ENCODE measurements at regions not wholly inside any gene's neighbourhood (a gene's known extent, or its start where the extent isn't known, plus 50 kb on each side); places are given as distances from the start of the nearest gene placed in this dataset.

DNA sequence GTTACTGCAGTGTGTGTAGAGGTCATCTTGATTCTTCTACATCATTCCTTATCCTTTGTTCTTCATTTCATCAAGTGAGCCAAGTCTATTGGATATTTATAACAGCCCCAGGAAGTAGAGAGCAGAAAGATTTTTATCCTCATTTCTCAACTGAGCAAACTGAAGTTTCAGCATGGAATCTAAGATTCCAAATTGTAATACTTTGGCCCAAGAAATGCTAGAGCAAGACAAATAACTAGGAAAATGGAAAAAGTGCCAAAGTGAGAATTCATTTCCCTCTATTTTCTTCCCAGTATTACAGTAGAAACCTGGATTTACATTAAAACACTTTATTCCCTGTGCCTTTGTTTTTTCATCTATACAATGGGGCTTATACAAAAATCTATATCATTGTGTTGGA lies 346.8 kb downstream of the ARPP21 start:
- TF ChIP-seq, protein P1, sequence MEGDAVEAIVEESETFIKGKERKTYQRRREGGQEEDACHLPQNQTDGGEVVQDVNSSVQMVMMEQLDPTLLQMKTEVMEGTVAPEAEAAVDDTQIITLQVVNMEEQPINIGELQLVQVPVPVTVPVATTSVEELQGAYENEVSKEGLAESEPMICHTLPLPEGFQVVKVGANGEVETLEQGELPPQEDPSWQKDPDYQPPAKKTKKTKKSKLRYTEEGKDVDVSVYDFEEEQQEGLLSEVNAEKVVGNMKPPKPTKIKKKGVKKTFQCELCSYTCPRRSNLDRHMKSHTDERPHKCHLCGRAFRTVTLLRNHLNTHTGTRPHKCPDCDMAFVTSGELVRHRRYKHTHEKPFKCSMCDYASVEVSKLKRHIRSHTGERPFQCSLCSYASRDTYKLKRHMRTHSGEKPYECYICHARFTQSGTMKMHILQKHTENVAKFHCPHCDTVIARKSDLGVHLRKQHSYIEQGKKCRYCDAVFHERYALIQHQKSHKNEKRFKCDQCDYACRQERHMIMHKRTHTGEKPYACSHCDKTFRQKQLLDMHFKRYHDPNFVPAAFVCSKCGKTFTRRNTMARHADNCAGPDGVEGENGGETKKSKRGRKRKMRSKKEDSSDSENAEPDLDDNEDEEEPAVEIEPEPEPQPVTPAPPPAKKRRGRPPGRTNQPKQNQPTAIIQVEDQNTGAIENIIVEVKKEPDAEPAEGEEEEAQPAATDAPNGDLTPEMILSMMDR (IDR thresholded peaks at IDR 0.05; ENCODE audit: low read depth, low read length, missing control alignments) = no peak
- in situ Hi-C loops (cut with HindIII; ENCODE audit: low sequenced_read_pairs) = no loop called here
- no peak for DNase-seq (ENCODE audit: low read depth)

DNA sequence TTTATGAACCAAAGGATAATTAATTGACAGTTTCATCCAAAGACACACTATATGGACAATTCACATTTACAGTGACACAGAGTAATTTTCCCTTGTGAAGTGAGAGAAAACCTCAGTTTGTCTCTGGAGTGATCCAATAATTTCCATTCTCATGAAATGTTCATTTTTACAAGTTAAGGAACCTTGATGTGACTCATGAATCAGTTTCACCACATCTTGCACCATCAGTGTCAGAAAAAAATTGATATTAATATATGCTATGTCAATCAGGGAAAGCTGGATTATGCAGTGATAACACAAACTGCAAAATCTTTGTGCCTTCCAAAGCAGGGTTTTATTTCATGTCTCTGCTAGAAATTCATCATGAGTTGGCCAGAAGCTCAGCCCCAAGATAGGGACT lies 348.1 kb downstream of the ARPP21 start:
- H3K4me3 ChIP-seq (ENCODE audit: low read depth, low read length) = no peak overlapping the region
- in situ Hi-C loops (cut with HindIII; ENCODE audit: low sequenced_read_pairs) = no loop called here
- no peak for DNase-seq (ENCODE audit: low read depth)
- TF ChIP-seq, protein P1 (IDR thresholded peaks at IDR 0.05; ENCODE audit: low read depth, low read length, missing control alignments) = no peak

More for the DNA sequence above, 346.8 kb downstream of the ARPP21 start:
- no peak overlapping the region for H3K4me3 ChIP-seq (ENCODE audit: low read depth, low read length)

DNA sequence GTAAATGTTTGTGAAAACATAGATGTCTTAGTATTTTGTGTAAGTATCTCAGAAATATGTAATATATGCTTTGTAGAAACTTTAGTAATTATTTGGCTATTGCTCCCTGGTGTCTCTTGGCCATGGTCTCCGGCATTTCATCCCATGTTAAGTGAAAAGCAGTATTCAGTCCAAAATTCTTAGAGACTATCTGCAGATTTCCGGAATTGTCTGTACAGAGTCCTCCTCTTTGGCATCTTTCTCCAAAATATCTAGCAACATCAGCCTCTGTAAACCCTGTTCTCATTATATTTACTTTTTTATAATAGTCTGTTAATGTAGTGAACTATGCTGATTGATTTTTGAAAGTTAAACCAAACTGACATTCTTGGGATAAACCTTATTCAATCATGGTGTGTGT lies 352.7 kb downstream of the ARPP21 start:
- in situ Hi-C loops (cut with HindIII; ENCODE audit: low sequenced_read_pairs) = no loop called here
- DNase-seq (ENCODE audit: low read depth) = no peak
- no peak overlapping the region for H3K4me3 ChIP-seq (ENCODE audit: low read depth, low read length)
- TF ChIP-seq, protein P1 (IDR thresholded peaks at IDR 0.05; ENCODE audit: low read depth, low read length, missing control alignments) = no peak

DNA sequence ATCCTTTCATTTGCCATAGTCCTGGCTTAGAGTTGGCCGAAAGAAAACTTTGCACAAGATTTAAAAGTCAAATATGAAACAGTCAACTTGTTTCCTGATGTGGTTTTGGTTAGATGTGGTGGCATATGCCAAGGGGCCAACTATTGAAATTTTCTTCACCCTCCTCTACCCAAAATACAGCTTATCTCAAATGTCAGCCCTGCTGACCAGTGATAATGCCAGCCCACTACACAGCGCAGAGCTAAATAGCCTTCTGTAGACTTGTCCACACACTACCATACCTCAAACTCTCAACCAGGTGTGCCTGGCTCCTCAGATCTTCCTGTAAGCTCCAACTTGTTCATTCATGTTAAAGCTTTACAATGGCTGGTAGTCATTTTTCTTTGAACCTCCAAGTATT lies 368.5 kb upstream of the STAC start:
- TF ChIP-seq, protein P1 (IDR thresholded peaks at IDR 0.05; ENCODE audit: low read depth, low read length, missing control alignments) = no peak
- no peak overlapping the region for H3K4me3 ChIP-seq (ENCODE audit: low read depth, low read length)
- in situ Hi-C loops (cut with HindIII; ENCODE audit: low sequenced_read_pairs) = no loop called here
- no peak for DNase-seq (ENCODE audit: low read depth)

DNA sequence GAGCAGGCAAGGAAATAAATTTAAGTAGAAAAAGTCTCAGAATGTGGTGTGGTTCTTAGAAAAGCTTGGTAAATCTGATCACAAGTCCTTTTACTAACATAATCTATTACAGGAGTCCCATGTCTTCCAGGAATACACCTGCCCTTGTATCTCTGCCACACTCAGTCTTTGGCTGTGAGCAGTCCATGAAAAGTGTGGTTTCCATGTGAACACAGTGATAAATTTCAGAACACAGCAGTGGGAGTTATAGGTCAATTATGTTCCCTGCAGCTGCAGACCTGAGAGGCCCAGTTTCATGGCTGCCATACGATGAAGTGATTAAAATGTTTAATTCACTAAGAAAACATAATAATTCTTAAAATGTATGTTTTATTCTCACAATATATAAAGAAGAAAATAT lies 366.9 kb upstream of the STAC start:
- no peak overlapping the region for H3K4me3 ChIP-seq (ENCODE audit: low read depth, low read length)

DNA sequence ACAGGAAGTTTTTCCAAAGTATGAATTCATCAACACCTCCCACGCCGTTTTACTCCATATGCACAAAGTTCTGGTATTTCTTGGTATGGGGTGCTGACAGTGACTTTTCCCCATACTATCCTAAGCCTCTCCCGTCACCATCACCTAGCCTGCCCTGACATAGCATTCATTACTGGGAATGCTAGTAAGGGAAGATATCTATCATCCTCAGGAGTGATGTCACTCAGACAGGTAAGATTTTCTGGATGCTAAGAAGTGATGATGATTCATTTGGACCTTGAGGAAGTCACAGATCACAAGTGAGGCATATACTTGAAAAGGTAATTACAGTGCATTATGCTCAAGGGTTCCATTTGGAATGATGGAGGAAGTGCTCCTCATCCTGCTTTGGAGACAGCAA lies 355.1 kb upstream of the STAC start:
- TF ChIP-seq, protein P1 (IDR thresholded peaks at IDR 0.05; ENCODE audit: low read depth, low read length, missing control alignments) = no peak
- H3K4me3 ChIP-seq (ENCODE audit: low read depth, low read length) = no peak overlapping the region
- in situ Hi-C loops (cut with HindIII; ENCODE audit: low sequenced_read_pairs) = no loop called here
- no peak for DNase-seq (ENCODE audit: low read depth)

More for the DNA sequence above, 366.9 kb upstream of the STAC start:
- in situ Hi-C loops (cut with HindIII; ENCODE audit: low sequenced_read_pairs) = no loop called here
- TF ChIP-seq, protein P1 (IDR thresholded peaks at IDR 0.05; ENCODE audit: low read depth, low read length, missing control alignments) = no peak
- DNase-seq (ENCODE audit: low read depth) = no peak
